ENCODE measurements at regions not wholly inside any gene's neighbourhood (a gene's known extent, or its start where the extent isn't known, plus 50 kb on each side); places are given as distances from the start of the nearest gene placed in this dataset.

DNA sequence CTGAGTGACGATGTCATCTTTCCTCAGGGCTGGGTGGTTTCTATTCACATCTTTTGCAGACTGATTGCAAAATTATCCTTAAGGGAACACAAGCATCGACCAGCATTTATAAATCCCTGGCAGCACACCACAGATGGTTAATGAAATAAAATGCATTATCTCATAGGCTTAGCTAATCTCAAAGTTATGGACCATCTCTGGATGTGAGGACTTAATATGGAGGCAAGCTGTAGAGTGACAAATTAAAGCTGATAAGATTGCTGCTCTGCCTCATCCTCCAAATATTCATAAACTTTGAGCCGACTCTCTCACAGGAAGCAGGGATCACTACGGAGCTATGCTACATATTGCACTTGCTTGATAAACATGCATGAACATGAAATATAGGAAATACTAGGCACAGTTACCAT is 663.2 kb upstream of the RGMB start:
- in situ Hi-C loops (cut with HindIII; ENCODE audit: low pct_unique_long_range_greater_than_20kb, low sequenced_read_pairs) = no loop called here
- no peak for TF ChIP-seq JUND (IDR thresholded peaks at IDR 0.05; ENCODE audit: low read depth)
- no peak for DNase-seq (ENCODE audit: low read depth in 1 of 2, low spot score in 1 of 2)

GRCh38 chr5:98110791-98111190 is 662.7 kb upstream of the RGMB start:
- in situ Hi-C loops (cut with HindIII; ENCODE audit: low pct_unique_long_range_greater_than_20kb, low sequenced_read_pairs) = no loop called here
- no peak for DNase-seq (ENCODE audit: low read depth in 1 of 2, low spot score in 1 of 2)
- TF ChIP-seq JUND (IDR thresholded peaks at IDR 0.05; ENCODE audit: low read depth) = no peak

DNA sequence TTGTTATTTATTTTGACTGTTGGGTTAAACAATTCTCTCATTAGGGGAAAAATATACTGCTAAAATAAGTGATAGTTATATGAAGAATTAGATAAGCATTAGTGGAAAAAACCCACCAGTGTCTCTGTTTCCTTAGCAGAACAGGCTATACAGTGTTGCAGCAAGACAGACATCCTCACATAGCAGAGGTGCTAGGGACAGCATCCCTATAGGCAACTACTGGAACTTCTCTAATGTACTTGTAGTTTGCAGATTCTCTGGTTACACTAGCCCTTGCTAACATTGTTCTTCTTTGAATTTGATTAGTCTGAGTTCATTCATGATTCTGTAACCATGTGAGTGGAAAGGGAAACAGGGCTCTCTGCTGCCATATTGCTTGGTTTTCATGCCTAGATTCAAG is 661.8 kb upstream of the RGMB start:
- peak in 1 of 2 experiments; percentile 3 for DNase-seq (ENCODE audit: low read depth in 1 of 2, low spot score in 1 of 2)
- TF ChIP-seq JUND (IDR thresholded peaks at IDR 0.05; ENCODE audit: low read depth) = no peak
- in situ Hi-C loops (cut with HindIII; ENCODE audit: low pct_unique_long_range_greater_than_20kb, low sequenced_read_pairs) = no loop called here

DNA sequence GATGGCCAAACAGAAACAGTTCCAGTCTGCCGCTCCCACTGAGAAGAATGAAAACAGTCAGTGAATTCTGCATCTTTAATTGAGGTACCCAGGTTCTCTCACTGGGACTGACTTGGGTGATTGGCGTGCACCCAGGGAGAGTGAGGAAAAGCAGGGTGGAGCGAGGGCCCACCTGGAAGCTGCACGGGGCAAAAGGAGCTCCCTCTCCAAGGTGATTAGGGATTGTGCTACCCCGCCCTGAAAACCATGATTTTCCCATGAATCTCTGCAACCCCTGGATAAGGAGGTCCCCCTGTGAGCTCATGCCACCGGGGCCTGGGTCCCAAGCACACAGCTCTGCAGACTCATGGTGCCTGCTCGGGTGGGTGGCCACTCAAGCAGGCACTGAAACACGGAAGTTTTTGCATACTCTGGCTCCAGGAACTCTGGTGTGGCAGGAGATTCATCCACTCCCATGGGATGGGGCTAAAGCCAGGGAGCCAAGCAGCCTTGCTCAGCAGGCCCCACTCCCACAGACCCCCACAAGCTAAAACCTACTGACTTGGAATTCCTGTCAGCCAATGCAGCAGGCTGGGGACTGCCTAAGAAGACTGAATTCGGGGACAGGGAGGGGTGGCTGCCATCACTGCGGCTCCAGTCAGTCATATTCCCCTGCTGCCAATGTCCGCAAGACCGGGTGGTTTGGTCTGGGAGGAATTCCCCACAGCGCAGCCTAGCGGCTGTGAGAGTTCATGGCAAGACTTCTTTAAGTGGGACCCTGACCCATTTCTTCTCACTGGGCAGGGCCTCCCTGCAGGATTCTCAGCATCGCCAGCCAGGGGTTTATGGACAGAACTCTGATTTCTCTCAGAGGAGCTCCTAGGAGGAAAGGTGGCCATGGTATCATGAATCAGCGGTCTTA is 652.2 kb upstream of the RGMB start:
- DNase-seq (ENCODE audit: low read depth in 1 of 2, low spot score in 1 of 2) = peak in 1 of 2 experiments; percentile 29
- TF ChIP-seq JUND (IDR thresholded peaks at IDR 0.05; ENCODE audit: low read depth) = no peak
- in situ Hi-C loops (cut with HindIII; ENCODE audit: low pct_unique_long_range_greater_than_20kb, low sequenced_read_pairs) = no loop called here

GRCh38 chr5:98128271-98128670 is 645.2 kb upstream of the RGMB start:
- in situ Hi-C loops (cut with HindIII; ENCODE audit: low pct_unique_long_range_greater_than_20kb, low sequenced_read_pairs) = no loop called here
- TF ChIP-seq JUND (IDR thresholded peaks at IDR 0.05; ENCODE audit: low read depth) = no peak
- DNase-seq (ENCODE audit: low read depth in 1 of 2, low spot score in 1 of 2) = no peak

DNA sequence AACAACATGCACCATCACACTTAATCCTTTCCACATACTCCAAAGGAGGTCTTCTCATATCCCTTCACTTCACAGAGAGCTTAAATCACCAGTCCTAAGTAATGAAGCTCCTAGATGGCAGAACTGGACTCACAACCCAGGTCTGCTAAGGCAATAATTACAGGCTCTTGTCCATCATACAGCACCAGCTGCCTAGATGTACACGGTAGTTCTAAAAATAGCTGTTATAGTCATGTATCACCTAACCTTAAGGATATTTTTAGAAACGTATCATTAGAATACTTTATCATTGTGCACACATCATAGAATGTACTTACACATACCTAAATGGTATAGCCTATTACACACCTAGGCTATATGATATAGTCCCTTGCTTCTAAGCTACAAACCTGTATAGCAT is 644.6 kb upstream of the RGMB start:
- no peak for TF ChIP-seq JUND (IDR thresholded peaks at IDR 0.05; ENCODE audit: low read depth)
- DNase-seq (ENCODE audit: low read depth in 1 of 2, low spot score in 1 of 2) = no peak
- in situ Hi-C loops (cut with HindIII; ENCODE audit: low pct_unique_long_range_greater_than_20kb, low sequenced_read_pairs) = no loop called here

- no peak for DNase-seq (ENCODE audit: low read depth in 1 of 2, low spot score in 1 of 2)
- in situ Hi-C loops (cut with HindIII; ENCODE audit: low pct_unique_long_range_greater_than_20kb, low sequenced_read_pairs) = no loop called here
- no peak for TF ChIP-seq JUND (IDR thresholded peaks at IDR 0.05; ENCODE audit: low read depth)
These were observed 643.0 kb upstream of the RGMB start for GRCh38 chr5:98130261-98131035.

DNA sequence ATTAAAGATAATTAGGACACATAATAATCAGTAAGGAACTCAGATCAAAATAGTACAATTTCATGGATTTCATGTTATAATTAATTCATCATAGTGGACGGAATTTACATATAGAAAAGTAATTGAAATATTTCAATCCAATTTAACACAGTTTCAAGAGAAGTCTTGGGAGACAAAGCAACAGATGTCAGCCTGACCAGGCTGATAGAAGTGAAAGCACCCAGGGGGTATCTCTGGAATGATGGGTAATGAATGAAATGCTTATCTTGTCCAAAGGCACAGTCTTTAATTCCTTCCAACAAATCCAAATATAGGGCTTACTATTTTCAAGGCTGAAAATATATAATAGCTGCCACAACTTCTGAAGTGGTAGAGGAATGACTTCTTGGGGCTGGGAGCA is 629.3 kb upstream of the RGMB start:
- in situ Hi-C loops (cut with HindIII; ENCODE audit: low pct_unique_long_range_greater_than_20kb, low sequenced_read_pairs) = no loop called here
- TF ChIP-seq JUND (IDR thresholded peaks at IDR 0.05; ENCODE audit: low read depth) = no peak
- no peak for DNase-seq (ENCODE audit: low read depth in 1 of 2, low spot score in 1 of 2)

DNA sequence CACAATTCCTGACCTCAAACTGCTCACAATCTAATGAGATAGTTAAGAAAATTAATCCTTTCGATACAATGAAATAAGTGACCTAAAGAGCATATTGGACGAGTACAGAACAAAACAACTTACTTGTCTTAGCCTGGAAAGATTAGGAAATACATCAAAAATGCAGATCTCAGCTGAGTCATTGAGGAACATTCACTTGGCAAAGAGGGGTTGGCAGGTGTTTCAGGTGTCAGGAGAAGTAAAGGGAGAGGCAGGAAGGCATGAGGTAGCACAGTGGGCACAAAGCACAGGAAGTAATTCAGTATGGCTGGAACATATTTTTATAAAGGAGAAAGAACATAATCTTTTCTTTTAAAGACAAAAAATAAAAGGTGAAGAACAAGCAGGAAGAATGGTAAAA is 628.8 kb upstream of the RGMB start:
- no peak for TF ChIP-seq JUND (IDR thresholded peaks at IDR 0.05; ENCODE audit: low read depth)
- DNase-seq (ENCODE audit: low read depth in 1 of 2, low spot score in 1 of 2) = no peak
- in situ Hi-C loops (cut with HindIII; ENCODE audit: low pct_unique_long_range_greater_than_20kb, low sequenced_read_pairs) = no loop called here

DNA sequence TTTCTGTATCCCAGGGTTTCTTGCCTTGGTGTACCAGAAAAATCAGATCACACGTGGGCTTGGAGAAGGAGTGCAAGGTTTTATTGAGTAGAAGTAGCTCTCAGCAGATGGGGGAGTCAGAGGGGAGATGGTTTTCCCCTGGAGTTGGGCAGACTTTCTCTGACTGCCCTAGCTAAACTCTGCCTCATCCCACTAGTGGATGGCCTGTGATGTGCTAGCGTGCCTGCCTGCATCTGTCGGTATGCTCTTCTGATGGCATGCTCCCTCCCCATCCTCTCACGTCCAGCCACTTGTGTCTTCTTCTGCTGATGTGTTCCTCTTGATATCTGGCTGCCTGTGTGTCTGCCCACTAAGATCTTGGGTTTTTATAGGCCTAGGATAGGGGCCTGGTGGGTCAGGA is 616.1 kb upstream of the RGMB start:
- no peak for DNase-seq (ENCODE audit: low read depth in 1 of 2, low spot score in 1 of 2)
- in situ Hi-C loops (cut with HindIII; ENCODE audit: low pct_unique_long_range_greater_than_20kb, low sequenced_read_pairs) = no loop called here
- no peak for TF ChIP-seq JUND (IDR thresholded peaks at IDR 0.05; ENCODE audit: low read depth)

- no peak for TF ChIP-seq JUND (IDR thresholded peaks at IDR 0.05; ENCODE audit: low read depth)
- no peak for DNase-seq (ENCODE audit: low read depth in 1 of 2, low spot score in 1 of 2)
- in situ Hi-C loops (cut with HindIII; ENCODE audit: low pct_unique_long_range_greater_than_20kb, low sequenced_read_pairs) = no loop called here
These were observed 615.0 kb upstream of the RGMB start for GRCh38 chr5:98158440-98158839.

DNA sequence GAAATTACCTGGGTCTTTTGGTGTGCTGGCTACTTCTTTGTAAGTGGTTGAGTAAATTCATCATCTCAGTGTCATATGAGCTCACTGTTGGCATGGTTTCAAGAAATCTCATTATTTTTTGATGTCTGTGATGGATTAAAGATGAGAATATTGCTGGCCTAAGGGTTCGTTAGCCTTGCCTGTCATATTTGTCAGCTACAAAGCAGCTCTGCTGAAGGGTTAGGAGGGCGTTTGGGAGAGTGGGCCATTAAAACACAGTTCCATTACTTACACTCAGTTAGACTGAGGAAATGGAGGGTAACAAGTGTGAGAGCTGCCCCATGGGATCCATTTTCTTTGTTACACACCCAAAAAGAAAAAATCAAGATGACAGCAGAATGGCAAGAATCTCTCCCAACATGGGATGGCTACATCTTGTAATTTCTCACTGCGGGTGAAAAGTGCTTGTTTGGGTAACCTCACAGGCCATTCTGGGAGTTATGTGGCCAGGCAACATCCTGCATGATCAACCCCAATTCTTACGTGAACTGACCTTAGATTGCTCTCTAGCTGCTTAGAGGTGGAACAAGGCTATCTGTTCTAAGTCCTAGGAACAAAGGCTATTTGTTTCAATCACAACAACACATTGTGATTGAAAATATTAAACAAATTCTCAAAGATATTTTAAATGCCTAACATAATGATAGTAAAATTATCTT is 609.5 kb upstream of the RGMB start:
- no peak for DNase-seq (ENCODE audit: low read depth in 1 of 2, low spot score in 1 of 2)
- TF ChIP-seq JUND (IDR thresholded peaks at IDR 0.05; ENCODE audit: low read depth) = no peak
- in situ Hi-C loops (cut with HindIII; ENCODE audit: low pct_unique_long_range_greater_than_20kb, low sequenced_read_pairs) = no loop called here

GRCh38 chr5:98168871-98169270 is 604.6 kb upstream of the RGMB start:
- no peak for DNase-seq (ENCODE audit: low read depth in 1 of 2, low spot score in 1 of 2)
- no peak for TF ChIP-seq JUND (IDR thresholded peaks at IDR 0.05; ENCODE audit: low read depth)
- in situ Hi-C loops (cut with HindIII; ENCODE audit: low pct_unique_long_range_greater_than_20kb, low sequenced_read_pairs) = no loop called here

Measured in T47D (cell line).